Gastrocnemius medialis (tissue), 4 donors: ENCODE measurements at regions not wholly inside any gene's neighbourhood (a gene's known extent, or its start where the extent isn't known, plus 50 kb on each side); places are given as distances from the start of the nearest gene placed in this dataset.
"Not testable (repeated sequence)": the region's sequence is repeated elsewhere in the genome, so short reads cannot be mapped to it uniquely, and the experiment has no call there.

Experiments
- ATAC-seq, 2 donors: fragments of 150-250 bp; one replicate each; pipeline ENCODE4 v1.9.1; 2016
- DNase-seq, 2 donors: peaks; one replicate each; pipeline ENCODE4 v3.0.0-alpha.2; 2019
- H3K27ac ChIP-seq, 4 donors: fragments of 200-600 bp; sonication (generic); 1 replicate in 1 of 4; 2 replicates in 3 of 4; pipeline ENCODE4 v1.5.1; 2016 to 2018; ENCODE audit warnings: mild to moderate bottlenecking in 2 of 4, moderate library complexity in 1 of 4
- H3K27me3 ChIP-seq, 3 donors: fragments of 200-600 bp; sonication (generic) in 2 of 3; 1 replicate in 1 of 3; 2 replicates in 2 of 3; pipeline versions ENCODE4 v1.5.1 to v1.6.0; 2016 to 2019; ENCODE audit warnings: mild to moderate bottlenecking in 1 of 3, moderate library complexity in 1 of 3
- H3K36me3 ChIP-seq, 2 donors: fragments of 200-600 bp; sonication (generic) in 1 of 2; one replicate each; pipeline ENCODE4 v1.5.1; 2017 to 2018
- H3K4me1 ChIP-seq, 2 donors: fragments of 200-600 bp; sonication (generic) in 1 of 2; one replicate each; pipeline ENCODE4 v1.5.1; 2016 to 2017; ENCODE audit warnings: mild to moderate bottlenecking in 2 of 2
- H3K4me3 ChIP-seq, 4 donors: fragments of 200-600 bp; sonication (generic) in 3 of 4; 1 replicate in 1 of 4; 2 replicates in 3 of 4; pipeline ENCODE4 v1.5.1; 2016 to 2019; ENCODE audit warnings: mild to moderate bottlenecking in 2 of 4
- H3K9me3 ChIP-seq, 3 donors: fragments of 200-600 bp; sonication (generic) in 2 of 3; 1 replicate in 1 of 3; 2 replicates in 2 of 3; pipeline ENCODE4 v1.5.1; 2016 to 2019
- POLR2A ChIP-seq, 2 donors: fragments of 450-650 bp; IDR thresholded peaks; one replicate each; pipeline ENCODE4 v1.6.1; 2017; ENCODE audit warnings: antibody characterized with exemption in 2 of 2, mild to moderate bottlenecking in 2 of 2, moderate library complexity in 2 of 2
- in situ Hi-C, 4 donors: fragments of 200-750 bp; cut with MboI; loops; one replicate each; pipeline versions ENCODE4 v1.15.0 to v1.8.0; 2017; ENCODE audit warnings: low sequenced_read_pairs in 4 of 4
- intact Hi-C: fragments of 100-400 bp; cut with DNase I; formaldehyde crosslinking; loops from one replicate; pipeline ENCODE4 v1.15.1; 2023; ENCODE audit warnings: low total_unique reads
- TF ChIP-seq, protein P1 (sequence below), 5 experiments: fragments of 450-650 bp in 3 of 5; fragments of 200-600 bp in 2 of 5; sonication (generic) in 2 of 5; IDR thresholded peaks in 4 of 5; conservative IDR thresholded peaks in 1 of 5; 1 replicate in 4 of 5; 2 replicates in 1 of 5; pipeline ENCODE4 v1.5.1; 2016 to 2019; ENCODE audit warnings: antibody characterized with exemption in 5 of 5, mild to moderate bottlenecking in 3 of 5, moderate library complexity in 3 of 5

DNA sequence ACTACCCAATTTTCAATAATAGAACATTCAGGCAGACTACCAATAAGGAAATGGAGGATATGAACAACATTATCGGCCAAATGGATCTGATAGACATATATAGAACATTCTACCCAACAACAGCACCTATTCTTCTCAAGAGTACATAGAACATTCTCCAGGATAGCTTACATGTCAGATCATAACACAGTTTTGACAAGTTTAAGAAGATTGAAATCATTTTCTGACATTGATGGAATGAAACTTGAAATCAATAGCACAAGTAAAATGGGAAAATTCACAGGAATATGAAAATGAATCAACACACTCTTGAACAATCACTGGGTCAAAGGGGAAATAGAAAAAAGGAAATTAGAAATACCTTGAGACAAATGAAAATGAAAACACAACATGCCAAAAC, 94.6 kb upstream of the MEGF10 start:
- ATAC-seq (no peak), DNase-seq (no peak)
- in situ Hi-C loops, result no loop called here
- Histone ChIP-seq H3K36me3 (no peaks in the 10 kb centered on the region), H3K4me1 (no peaks in the 10 kb centered on the region), H3K27me3 (no peaks in the 10 kb centered on the region), H3K4me3 (no peak overlapping the region), H3K9me3 (no peaks in the 10 kb centered on the region), H3K27ac (no peak overlapping the region)
- intact Hi-C loops, result no loop called here
- TF ChIP-seq, protein P1, sequence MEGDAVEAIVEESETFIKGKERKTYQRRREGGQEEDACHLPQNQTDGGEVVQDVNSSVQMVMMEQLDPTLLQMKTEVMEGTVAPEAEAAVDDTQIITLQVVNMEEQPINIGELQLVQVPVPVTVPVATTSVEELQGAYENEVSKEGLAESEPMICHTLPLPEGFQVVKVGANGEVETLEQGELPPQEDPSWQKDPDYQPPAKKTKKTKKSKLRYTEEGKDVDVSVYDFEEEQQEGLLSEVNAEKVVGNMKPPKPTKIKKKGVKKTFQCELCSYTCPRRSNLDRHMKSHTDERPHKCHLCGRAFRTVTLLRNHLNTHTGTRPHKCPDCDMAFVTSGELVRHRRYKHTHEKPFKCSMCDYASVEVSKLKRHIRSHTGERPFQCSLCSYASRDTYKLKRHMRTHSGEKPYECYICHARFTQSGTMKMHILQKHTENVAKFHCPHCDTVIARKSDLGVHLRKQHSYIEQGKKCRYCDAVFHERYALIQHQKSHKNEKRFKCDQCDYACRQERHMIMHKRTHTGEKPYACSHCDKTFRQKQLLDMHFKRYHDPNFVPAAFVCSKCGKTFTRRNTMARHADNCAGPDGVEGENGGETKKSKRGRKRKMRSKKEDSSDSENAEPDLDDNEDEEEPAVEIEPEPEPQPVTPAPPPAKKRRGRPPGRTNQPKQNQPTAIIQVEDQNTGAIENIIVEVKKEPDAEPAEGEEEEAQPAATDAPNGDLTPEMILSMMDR (IDR thresholded peaks at IDR 0.05 in 4 of 5, conservative IDR thresholded peaks at IDR 0.05 in 1 of 5), result no peak
- no peak for TF ChIP-seq POLR2A (IDR thresholded peaks at IDR 0.05)

- DNase-seq, H3K4me3 ChIP-seq, H3K36me3 ChIP-seq, H3K27ac ChIP-seq, H3K27me3 ChIP-seq, H3K9me3 ChIP-seq, intact Hi-C loops, ATAC-seq, in situ Hi-C loops, H3K4me1 ChIP-seq: not testable (repeated sequence)
These were observed 93.0 kb upstream of the MEGF10 start for GRCh38 chr5:127197402-127198167.

DNA sequence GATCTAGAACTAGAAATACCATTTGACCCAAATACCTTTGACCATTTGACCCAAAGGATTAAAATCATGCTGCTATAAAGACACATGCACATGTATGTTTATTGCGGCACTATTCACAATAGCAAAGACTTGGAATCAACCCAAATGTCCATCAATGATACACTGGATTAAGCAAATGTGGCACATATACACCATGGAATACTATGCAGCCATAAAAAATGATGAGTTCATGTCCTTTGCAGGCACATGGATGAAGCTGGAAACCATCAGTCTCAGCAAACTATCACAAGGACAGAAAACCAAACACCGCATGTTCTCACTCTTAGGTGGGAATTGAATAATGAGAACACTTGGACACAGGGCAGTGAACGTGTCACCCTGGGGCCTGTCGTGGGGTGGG, 87.9 kb upstream of the MEGF10 start:
- H3K9me3 ChIP-seq, H3K4me3 ChIP-seq, H3K27me3 ChIP-seq, intact Hi-C loops, H3K27ac ChIP-seq, H3K4me1 ChIP-seq, DNase-seq, ATAC-seq, in situ Hi-C loops, H3K36me3 ChIP-seq: not testable (repeated sequence)

DNA sequence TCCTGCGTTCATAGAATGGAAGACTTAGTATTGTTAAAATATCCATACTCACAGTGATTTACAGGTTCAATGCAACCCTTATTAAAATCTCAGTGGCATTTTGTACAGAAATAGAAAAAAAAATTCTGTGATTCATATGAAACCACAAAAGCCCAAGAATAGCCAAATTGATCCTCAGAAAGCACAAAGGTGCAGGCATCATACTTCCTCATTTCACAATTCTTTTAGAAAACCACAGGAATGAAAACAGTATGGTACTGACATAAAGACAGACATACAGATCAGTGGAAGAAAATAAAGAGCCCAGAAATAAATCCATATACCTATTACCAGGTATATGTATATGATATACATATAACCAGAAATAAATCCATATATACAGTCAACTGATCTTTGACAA, 86.8 kb upstream of the MEGF10 start:
- DNase-seq (no peak), ATAC-seq (no peak)
- Histone ChIP-seq H3K36me3 (no peaks in the 10 kb centered on the region), H3K27me3 (no peaks in the 10 kb centered on the region), H3K4me1 (no peaks in the 10 kb centered on the region), H3K27ac (no peak overlapping the region), H3K4me3 (no peak overlapping the region), H3K9me3 (no peaks in the 10 kb centered on the region)
- intact Hi-C loops, result no loop called here
- TF ChIP-seq, protein P1 (IDR thresholded peaks at IDR 0.05 in 4 of 5, conservative IDR thresholded peaks at IDR 0.05 in 1 of 5), result no peak
- no peak for TF ChIP-seq POLR2A (IDR thresholded peaks at IDR 0.05)
- in situ Hi-C loops, result no loop called here

GRCh38 chr5:127205147-127205546, 85.4 kb upstream of the MEGF10 start:
- in situ Hi-C loops, result no loop called here
- DNase-seq, result no peak
- no peak for ATAC-seq

More at GRCh38 chr5:127205147-127205546, 85.4 kb upstream of the MEGF10 start:
- Histone ChIP-seq H3K27me3 (no peaks in the 10 kb centered on the region), H3K9me3 (no peaks in the 10 kb centered on the region), H3K4me3 (no peak overlapping the region), H3K27ac (no peak overlapping the region), H3K4me1 (no peaks in the 10 kb centered on the region), H3K36me3 (no peaks in the 10 kb centered on the region)
- intact Hi-C loops, result no loop called here
- TF ChIP-seq, protein P1 (IDR thresholded peaks at IDR 0.05 in 4 of 5, conservative IDR thresholded peaks at IDR 0.05 in 1 of 5), result no peak
- no peak for TF ChIP-seq POLR2A (IDR thresholded peaks at IDR 0.05)
